ENCODE measurements at regions not wholly inside any gene's neighbourhood (a gene's known extent, or its start where the extent isn't known, plus 50 kb on each side); places are given as distances from the start of the nearest gene placed in this dataset.

- TF ChIP-seq CTCF (IDR thresholded peaks at IDR 0.05), result no peak
- TF ChIP-seq POLR2A (IDR thresholded peaks at IDR 0.05), result no peak
- no peak for TF ChIP-seq POLR2AphosphoS5 (IDR thresholded peaks at IDR 0.05; ENCODE audit: insufficient read depth in 1 of 2, low read depth in 1 of 2)
These were observed 1268.8 kb downstream of the EPHA7 start for GRCh38 chr6:92150553-92150952.
